ENCODE measurements at regions not wholly inside any gene's neighbourhood (a gene's known extent, or its start where the extent isn't known, plus 50 kb on each side); places are given as distances from the start of the nearest gene placed in this dataset.
A peak's percentile ranks its signal among the peaks of the same experiment; 100 is the strongest.

GRCh38 chr7:81285142-81285871 is 366.5 kb upstream of the SEMA3C start:
- H3K4me1 Mint-ChIP-seq (ENCODE audit: insufficient read depth, unreplicated experiment) = peaks cover 13% of the 10 kb centered on the region
- no peak for TF ChIP-seq CTCF (IDR thresholded peaks at IDR 0.05; ENCODE audit: unreplicated experiment)
- DNase-seq (ENCODE audit: unreplicated experiment) = peak; percentile 34
- ChIA-PET CTCF (interaction anchor here (0.7 kb wide), 1 partner anchor 54 kb away, joined by 4 read pairs; no protein-coding TSS in a partner anchor), POLR2A (interaction anchor here (1.1 to 1.6 kb wide), 3 partner anchors 14 to 366 kb away, joined by 3 to 4 read pairs (median 4); partner anchors contain the start of gene SEMA3C)
- H3K27ac Mint-ChIP-seq (ENCODE audit: low read depth, unreplicated experiment) = peak overlapping the region; percentile 96
- H3K36me3 Mint-ChIP-seq (ENCODE audit: insufficient read depth, unreplicated experiment) = no peaks in the 10 kb centered on the region
- no TSS peak for BruUV-seq (replicated peaks)
- H3K4me3 Mint-ChIP-seq (ENCODE audit: unreplicated experiment) = no peak overlapping the region
- H3K27me3 Mint-ChIP-seq (ENCODE audit: insufficient read depth, unreplicated experiment) = no peaks in the 10 kb centered on the region
- no peaks in the 10 kb centered on the region for H3K9me3 Mint-ChIP-seq (ENCODE audit: unreplicated experiment)
- intact Hi-C loops (cut with micrococcal nuclease) = no loop called here

GRCh38 chr7:81284576-81284975 is 365.7 kb upstream of the SEMA3C start:
- no peaks in the 10 kb centered on the region for H3K36me3 Mint-ChIP-seq (ENCODE audit: insufficient read depth, unreplicated experiment)
- H3K27ac Mint-ChIP-seq (ENCODE audit: low read depth, unreplicated experiment) = peak overlapping the region; percentile 96
- peaks cover 13% of the 10 kb centered on the region for H3K4me1 Mint-ChIP-seq (ENCODE audit: insufficient read depth, unreplicated experiment)
- intact Hi-C loops (cut with micrococcal nuclease) = no loop called here
- no peaks in the 10 kb centered on the region for H3K27me3 Mint-ChIP-seq (ENCODE audit: insufficient read depth, unreplicated experiment)
- no peak overlapping the region for H3K4me3 Mint-ChIP-seq (ENCODE audit: unreplicated experiment)
- H3K9me3 Mint-ChIP-seq (ENCODE audit: unreplicated experiment) = no peaks in the 10 kb centered on the region
- peak; percentile 54 for DNase-seq (ENCODE audit: unreplicated experiment)
- BruUV-seq (replicated peaks) = no TSS peak
- TF ChIP-seq CTCF (IDR thresholded peaks at IDR 0.05; ENCODE audit: unreplicated experiment) = no peak
- ChIA-PET CTCF (interaction anchor here (0.7 kb wide), 1 partner anchor 53 kb away, joined by 4 read pairs; no protein-coding TSS in a partner anchor), POLR2A (interaction anchor here (1.1 to 1.6 kb wide), 3 partner anchors 15 to 366 kb away, joined by 3 to 4 read pairs (median 4); partner anchors contain the start of gene SEMA3C)

- BruUV-seq (replicated peaks) = no TSS peak
- peaks cover 13% of the 10 kb centered on the region for H3K4me1 Mint-ChIP-seq (ENCODE audit: insufficient read depth, unreplicated experiment)
- DNase-seq (ENCODE audit: unreplicated experiment) = no peak
- peaks cover 5% of the 10 kb centered on the region for H3K9me3 Mint-ChIP-seq (ENCODE audit: unreplicated experiment)
- no peak overlapping the region for H3K4me3 Mint-ChIP-seq (ENCODE audit: unreplicated experiment)
- POLR2A ChIA-PET = interaction anchor here (0.7 kb wide), 1 partner anchor 19 kb away, joined by 3 read pairs; no protein-coding TSS in a partner anchor
- CTCF ChIA-PET = no interaction called here
- H3K36me3 Mint-ChIP-seq (ENCODE audit: insufficient read depth, unreplicated experiment) = no peaks in the 10 kb centered on the region
- no peaks in the 10 kb centered on the region for H3K27me3 Mint-ChIP-seq (ENCODE audit: insufficient read depth, unreplicated experiment)
- intact Hi-C loops (cut with micrococcal nuclease) = no loop called here
- no peak for TF ChIP-seq CTCF (IDR thresholded peaks at IDR 0.05; ENCODE audit: unreplicated experiment)
- no peak overlapping the region for H3K27ac Mint-ChIP-seq (ENCODE audit: low read depth, unreplicated experiment)
Observed at GRCh38 chr7:81280531-81280930, 361.7 kb upstream of the SEMA3C start.

- Mint-ChIP-seq H3K9me3 (ENCODE audit: unreplicated experiment) (peaks cover 10% of the 10 kb centered on the region), H3K27me3 (ENCODE audit: insufficient read depth, unreplicated experiment) (no peaks in the 10 kb centered on the region), H3K4me1 (ENCODE audit: insufficient read depth, unreplicated experiment) (no peaks in the 10 kb centered on the region), H3K27ac (ENCODE audit: low read depth, unreplicated experiment) (no peak overlapping the region), H3K36me3 (ENCODE audit: insufficient read depth, unreplicated experiment) (no peaks in the 10 kb centered on the region), H3K4me3 (ENCODE audit: unreplicated experiment) (no peak overlapping the region)
- DNase-seq (ENCODE audit: unreplicated experiment) = no peak
- TF ChIP-seq CTCF (IDR thresholded peaks at IDR 0.05; ENCODE audit: unreplicated experiment) = no peak
- BruUV-seq (replicated peaks) = no TSS peak
- intact Hi-C loops (cut with micrococcal nuclease) = no loop called here
- ChIA-PET POLR2A (no interaction called here), CTCF (interaction anchor here (0.6 kb wide), 1 partner anchor 60 kb away, joined by 4 read pairs; no protein-coding TSS in a partner anchor)
Observed at GRCh38 chr7:81277691-81278090, 358.8 kb upstream of the SEMA3C start.
